Glutamatergic neuron (in vitro differentiated cells): ENCODE measurements at regions not wholly inside any gene's neighbourhood (a gene's known extent, or its start where the extent isn't known, plus 50 kb on each side); places are given as distances from the start of the nearest gene placed in this dataset.

Experiments
- DNase-seq: peaks from one replicate; pipeline ENCODE4 v3.0.0; 2022
- H3K27ac Mint-ChIP-seq: one replicate; pipeline ENCODE4 v1.8.0; 2020; ENCODE audit warnings: mild to moderate bottlenecking, mixed read lengths, inconsistent platforms; ENCODE audit not compliant: unreplicated experiment
- H3K27me3 Mint-ChIP-seq: one replicate; pipeline ENCODE4 v1.8.0; 2020; ENCODE audit warnings: mild to moderate bottlenecking, moderate library complexity, mixed read lengths, inconsistent platforms; ENCODE audit not compliant: unreplicated experiment
- H3K36me3 Mint-ChIP-seq: one replicate; pipeline ENCODE4 v1.8.0; 2020; ENCODE audit warnings: mild to moderate bottlenecking, mixed read lengths, inconsistent platforms; ENCODE audit not compliant: unreplicated experiment
- H3K4me1 Mint-ChIP-seq: one replicate; pipeline ENCODE4 v1.8.0; 2020; ENCODE audit warnings: mild to moderate bottlenecking, low read depth, mixed read lengths, inconsistent platforms; ENCODE audit not compliant: unreplicated experiment
- H3K4me3 Mint-ChIP-seq: one replicate; pipeline ENCODE4 v1.8.0; 2020; ENCODE audit warnings: mild to moderate bottlenecking, mixed read lengths, inconsistent platforms; ENCODE audit not compliant: unreplicated experiment
- H3K9me3 Mint-ChIP-seq: one replicate; pipeline ENCODE4 v1.8.0; 2020; ENCODE audit warnings: mild to moderate bottlenecking, moderate library complexity, mixed read lengths, inconsistent platforms; ENCODE audit not compliant: unreplicated experiment
- CTCF ChIP-seq: fragments of 200-600 bp; sonication (generic); IDR thresholded peaks from one replicate; pipeline ENCODE4 v1.5.0; 2021; ENCODE audit not compliant: partially characterized antibody, unreplicated experiment

GRCh38 chr14:53591816-53592215 lies 364.8 kb downstream of the BMP4 start:
- H3K4me3 Mint-ChIP-seq = no peak overlapping the region
- no peaks in the 10 kb centered on the region for H3K27me3 Mint-ChIP-seq
- TF ChIP-seq CTCF = no peak
- H3K27ac Mint-ChIP-seq = no peak overlapping the region
- H3K36me3 Mint-ChIP-seq = no peaks in the 10 kb centered on the region
- no peaks in the 10 kb centered on the region for H3K4me1 Mint-ChIP-seq
- H3K9me3 Mint-ChIP-seq = no peaks in the 10 kb centered on the region
- DNase-seq = no peak

DNA sequence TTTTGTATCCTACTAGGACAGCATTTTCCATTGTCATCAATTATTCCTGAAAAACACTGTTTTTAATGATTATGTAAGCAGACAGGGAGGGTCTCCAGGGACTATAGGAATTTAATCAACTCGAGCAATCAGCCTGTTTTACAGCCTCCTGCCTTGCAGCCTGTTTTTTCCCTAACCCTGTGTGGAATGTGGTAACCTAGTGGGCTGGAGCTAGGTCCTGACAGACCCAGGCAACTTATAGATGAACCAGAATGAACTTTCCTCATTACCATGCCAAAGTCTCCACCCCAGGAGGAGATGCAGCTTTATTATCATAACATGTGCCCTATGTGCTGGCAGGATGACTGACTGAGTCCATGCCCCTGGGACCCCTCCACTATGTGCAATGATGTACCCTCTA lies 375.1 kb downstream of the BMP4 start:
- H3K27ac Mint-ChIP-seq = no peak overlapping the region
- no peak for TF ChIP-seq CTCF
- peaks cover 4% of the 10 kb centered on the region for H3K9me3 Mint-ChIP-seq
- H3K27me3 Mint-ChIP-seq = no peaks in the 10 kb centered on the region
- no peak overlapping the region for H3K4me3 Mint-ChIP-seq
- H3K4me1 Mint-ChIP-seq = peaks cover 12% of the 10 kb centered on the region
- no peaks in the 10 kb centered on the region for H3K36me3 Mint-ChIP-seq
- no peak for DNase-seq

DNA sequence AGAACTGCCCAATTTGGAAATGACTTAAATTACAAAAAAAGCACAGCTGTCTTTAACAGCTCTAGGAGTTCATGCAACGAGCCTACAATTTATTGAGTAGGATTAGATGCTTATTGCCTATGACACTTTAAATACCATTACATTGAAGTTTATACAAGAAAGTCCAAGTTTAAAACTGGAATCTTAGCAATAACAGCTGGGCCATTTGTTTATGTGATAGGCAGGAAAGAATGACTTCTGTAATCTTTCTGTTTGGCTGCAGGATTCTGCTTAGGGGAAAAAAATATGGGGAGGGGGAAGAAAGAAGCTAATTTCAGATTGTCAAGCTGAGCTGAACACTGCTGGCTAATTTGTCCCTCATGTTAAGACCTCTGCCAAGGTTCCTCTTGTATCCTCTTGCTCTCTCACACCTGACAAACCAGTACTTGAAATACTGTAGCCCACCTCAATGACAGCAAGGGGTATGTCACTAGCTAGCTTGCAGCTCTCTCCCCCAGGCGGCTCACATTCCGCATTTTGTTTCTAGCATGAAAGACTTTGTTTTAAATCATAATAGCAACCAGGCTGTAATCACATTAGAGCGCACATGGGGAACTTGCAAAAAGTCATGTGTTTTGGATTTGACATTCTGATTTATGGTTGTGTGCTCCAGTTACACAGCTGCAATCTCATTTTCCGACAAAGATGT lies 384.8 kb downstream of the BMP4 start:
- no peak for TF ChIP-seq CTCF
- Mint-ChIP-seq H3K4me1 (no peaks in the 10 kb centered on the region), H3K27me3 (peaks cover 2% of the 10 kb centered on the region), H3K36me3 (no peaks in the 10 kb centered on the region), H3K9me3 (peaks cover 2% of the 10 kb centered on the region), H3K27ac (no peak overlapping the region), H3K4me3 (no peak overlapping the region)
- no peak for DNase-seq

GRCh38 chr14:53570411-53571387 lies 385.9 kb downstream of the BMP4 start:
- peaks cover 2% of the 10 kb centered on the region for H3K27me3 Mint-ChIP-seq
- no peak overlapping the region for H3K27ac Mint-ChIP-seq
- no peaks in the 10 kb centered on the region for H3K36me3 Mint-ChIP-seq
- DNase-seq = no peak
- H3K4me1 Mint-ChIP-seq = no peaks in the 10 kb centered on the region
- peaks cover 2% of the 10 kb centered on the region for H3K9me3 Mint-ChIP-seq
- no peak overlapping the region for H3K4me3 Mint-ChIP-seq
- no peak for TF ChIP-seq CTCF

GRCh38 chr14:53569446-53569845 lies 387.2 kb downstream of the BMP4 start:
- peaks cover 2% of the 10 kb centered on the region for H3K9me3 Mint-ChIP-seq
- H3K27me3 Mint-ChIP-seq = peaks cover 2% of the 10 kb centered on the region
- TF ChIP-seq CTCF = no peak
- H3K36me3 Mint-ChIP-seq = no peaks in the 10 kb centered on the region
- H3K4me3 Mint-ChIP-seq = no peak overlapping the region
- H3K4me1 Mint-ChIP-seq = no peaks in the 10 kb centered on the region
- no peak overlapping the region for H3K27ac Mint-ChIP-seq
- DNase-seq = no peak
